ENCODE measurements at regions not wholly inside any gene's neighbourhood (a gene's known extent, or its start where the extent isn't known, plus 50 kb on each side); places are given as distances from the start of the nearest gene placed in this dataset.
A peak's percentile ranks its signal among the peaks of the same experiment; 100 is the strongest.
"Not testable (repeated sequence)": the region's sequence is repeated elsewhere in the genome, so short reads cannot be mapped to it uniquely, and the experiment has no call there.

DNA sequence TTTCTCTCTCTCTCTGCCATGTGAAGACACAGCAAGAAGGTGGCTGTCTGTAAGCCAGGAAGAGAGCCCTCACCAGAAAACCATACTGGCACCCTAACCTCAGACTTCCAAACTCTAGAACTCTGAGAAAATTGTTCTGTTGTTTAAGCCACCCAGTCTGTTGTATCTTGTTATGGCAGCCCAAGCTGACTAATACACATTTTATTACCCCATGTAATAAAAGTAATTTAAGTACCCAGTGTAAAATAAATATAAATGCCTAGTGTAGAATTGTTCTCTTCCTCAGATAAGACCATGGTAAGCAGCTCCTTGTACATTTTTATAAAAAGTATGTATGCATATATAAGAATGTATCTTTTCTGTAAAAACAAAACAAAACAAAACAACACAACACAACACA is 119.7 kb downstream of the DTL start:
- no peak for DNase-seq (ENCODE audit: low read depth in 2 of 3, low spot score in 2 of 3)

DNA sequence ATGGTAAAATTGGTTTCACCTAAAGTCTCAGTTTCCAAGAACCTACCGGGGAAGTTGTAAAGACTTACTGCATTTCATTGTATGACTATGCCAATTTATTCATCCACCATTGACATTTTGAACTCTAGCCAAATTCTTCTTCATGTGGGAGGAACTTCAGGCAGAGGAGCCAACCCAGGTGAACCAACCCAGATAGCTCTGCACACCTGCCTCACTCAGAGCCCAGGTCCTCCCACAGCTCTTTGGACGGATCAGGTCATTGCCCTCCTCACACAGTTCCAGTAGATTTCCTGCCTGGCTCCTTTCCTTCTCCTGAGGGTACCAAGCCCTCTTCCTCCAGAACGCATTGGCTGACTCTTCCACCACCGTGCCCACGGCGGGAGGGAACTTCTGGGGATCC is 121.7 kb downstream of the DTL start:
- no peak for DNase-seq (ENCODE audit: low read depth in 2 of 3, low spot score in 2 of 3)

DNA sequence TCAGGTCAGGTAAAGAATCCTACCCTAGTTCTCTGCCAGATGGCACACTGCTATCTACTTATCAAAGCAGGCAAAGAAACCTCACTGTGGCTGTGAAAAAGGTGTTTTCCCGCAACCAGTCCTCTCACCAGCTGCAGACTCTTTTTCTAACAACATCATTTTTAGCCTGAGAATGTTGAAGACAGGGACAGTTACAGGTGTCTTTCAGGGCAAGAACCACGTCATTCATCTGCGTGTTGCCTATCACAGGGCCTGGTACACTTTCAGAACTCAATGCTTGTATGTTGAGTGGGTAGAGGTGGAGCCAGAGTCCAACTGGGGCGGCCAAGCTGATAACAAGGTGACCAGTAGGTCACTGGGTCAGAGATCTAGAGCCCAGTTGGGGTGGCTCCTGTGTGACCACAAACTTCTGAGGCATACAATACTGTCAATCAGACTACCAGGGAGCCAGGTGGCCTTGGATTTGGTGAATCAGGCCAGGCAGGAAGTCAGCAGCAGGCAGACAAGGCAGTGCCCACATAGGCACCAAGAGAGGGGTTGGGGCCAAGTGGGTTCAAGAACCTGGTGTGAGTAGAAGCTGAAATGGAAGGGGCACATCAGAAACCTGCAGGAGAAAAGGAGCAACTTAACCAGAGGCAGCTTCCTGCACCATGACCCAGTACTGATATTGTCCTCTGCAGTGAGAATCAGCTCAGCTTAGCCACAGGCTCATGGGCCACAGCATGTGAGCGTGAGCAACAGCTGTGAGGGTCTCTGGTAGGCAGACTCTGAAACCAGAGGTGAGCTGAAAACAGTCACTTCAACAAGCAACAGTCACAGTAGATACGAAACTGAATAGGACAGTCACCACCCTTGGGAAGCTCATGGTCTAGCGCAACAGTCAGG is 123.6 kb downstream of the DTL start:
- DNase-seq (ENCODE audit: low read depth in 2 of 3, low spot score in 2 of 3), result no peak

DNA sequence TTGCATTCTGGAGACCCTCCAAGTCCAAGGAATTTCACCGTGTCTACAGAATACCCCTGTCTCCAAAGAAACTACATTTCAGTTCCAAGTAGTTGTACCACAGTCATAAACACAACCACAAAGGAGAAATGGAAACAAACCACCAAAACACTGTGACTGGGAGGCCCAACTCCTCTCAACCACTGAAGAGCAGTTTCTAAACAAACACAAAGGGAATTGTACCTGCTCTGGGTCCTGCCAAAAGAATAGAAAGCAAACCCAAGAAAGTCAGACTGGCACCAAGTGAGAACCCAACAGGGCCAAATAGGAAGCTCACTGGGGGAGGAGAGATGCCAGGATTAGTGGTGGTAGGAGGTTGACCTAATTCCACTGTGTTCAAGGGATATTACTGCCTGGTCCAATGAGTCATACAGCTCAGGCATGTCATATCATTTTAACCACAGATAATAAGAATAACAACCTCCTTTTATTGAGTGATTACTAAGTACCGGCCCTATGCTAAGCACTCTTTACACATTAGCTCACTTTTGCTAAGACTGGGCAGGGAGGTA is 123.9 kb upstream of the PPP2R5A start:
- DNase-seq (ENCODE audit: low read depth in 2 of 3, low spot score in 2 of 3), result peak in 1 of 3 donors; percentile 42

DNA sequence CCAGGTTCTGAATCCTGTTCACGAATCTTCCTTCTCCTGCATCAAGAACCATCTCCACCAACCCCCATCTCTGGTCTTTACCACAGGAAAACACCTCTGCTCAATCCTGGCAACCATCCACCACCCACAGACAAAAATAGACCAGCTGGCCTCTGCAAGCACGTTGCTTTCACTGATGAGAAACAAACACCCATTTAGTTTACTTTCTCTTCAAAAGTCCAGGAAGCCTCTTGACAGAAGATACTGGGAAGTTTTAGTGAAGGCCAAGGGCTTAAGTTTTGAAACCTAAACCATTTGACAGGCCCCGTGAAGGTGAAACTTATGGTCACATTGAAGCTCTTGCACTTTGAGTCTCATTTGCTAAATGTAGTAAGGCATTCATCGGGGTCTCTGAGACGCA is 122.6 kb upstream of the PPP2R5A start:
- peak; percentile 5 to 69 (median 43) for DNase-seq (ENCODE audit: low read depth in 2 of 3, low spot score in 2 of 3)

DNA sequence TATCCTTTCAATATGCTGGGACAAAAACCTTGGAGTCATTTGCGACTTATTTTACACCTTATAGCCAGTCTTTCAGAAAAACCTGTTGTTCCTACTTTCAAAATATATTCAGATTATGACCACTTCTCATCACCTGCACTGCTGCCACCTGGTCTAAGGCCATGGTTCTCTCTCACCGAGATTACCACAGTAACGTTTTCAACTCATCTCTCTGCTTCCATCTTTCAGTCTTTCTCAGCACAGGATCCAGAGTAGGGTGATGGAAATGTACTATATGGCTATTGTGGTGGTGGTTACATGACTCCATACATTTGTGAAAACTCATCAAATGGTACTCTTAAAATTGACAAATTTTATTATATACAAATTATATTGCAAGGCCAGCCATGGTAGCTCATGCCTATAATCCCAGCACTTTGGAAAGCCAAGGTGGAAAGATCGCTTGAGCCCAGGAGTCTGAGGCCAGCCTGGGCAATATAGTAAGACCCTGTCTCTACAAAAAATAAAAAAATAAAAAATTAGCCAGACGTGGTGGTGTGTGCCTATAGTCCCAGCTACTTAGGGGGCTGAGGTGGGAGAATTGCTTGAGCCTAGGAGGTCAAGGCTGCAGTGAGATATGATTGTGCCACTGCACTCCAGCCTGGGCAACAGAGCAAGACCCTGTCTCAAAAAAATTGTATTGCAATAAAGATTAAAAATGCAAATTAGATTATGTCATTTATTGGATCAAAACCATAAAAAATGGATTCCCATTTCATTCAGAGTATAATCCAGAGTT is 120.9 kb upstream of the PPP2R5A start:
- no peak for DNase-seq (ENCODE audit: low read depth in 2 of 3, low spot score in 2 of 3)

DNA sequence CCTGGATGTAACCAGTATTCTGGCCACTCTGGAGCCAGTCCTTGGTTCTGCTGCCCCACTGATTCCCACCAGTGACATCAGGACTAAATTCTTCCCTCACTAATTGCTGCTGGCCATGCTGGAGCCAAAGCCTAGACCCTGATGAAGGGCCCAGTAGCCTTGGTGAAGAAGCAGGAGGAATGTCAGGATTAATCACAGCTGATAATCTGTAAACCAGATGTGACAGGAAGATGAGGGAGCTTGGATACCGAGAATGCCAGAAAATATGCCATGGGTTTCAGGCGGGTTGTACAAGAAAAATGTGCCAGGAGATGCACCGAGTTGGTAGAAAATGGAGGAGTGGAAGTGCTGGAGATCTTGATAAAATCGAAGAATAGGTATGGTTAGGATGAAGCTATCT is 119.0 kb upstream of the PPP2R5A start:
- DNase-seq (ENCODE audit: low read depth in 2 of 3, low spot score in 2 of 3), result no peak

DNA sequence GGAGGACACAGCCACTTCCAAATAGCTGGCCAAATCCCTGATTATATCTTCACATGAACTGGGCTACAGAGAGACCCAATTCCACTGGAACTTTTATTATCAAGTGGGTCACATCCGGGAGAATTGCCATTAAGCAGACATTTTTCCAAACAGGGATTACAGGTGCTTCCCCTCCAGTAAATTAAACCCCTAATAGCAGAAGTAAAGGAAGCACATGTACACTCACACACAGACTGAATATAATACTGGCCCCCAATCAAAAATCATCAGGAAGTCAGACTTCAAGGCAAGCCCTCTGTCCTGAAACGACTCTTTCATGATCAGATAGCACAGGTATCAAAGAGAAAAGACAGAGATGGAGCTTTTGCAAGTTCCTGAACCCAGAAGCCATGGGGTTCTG is 118.6 kb upstream of the PPP2R5A start:
- DNase-seq (ENCODE audit: low read depth in 2 of 3, low spot score in 2 of 3), result peak in 1 of 3 donors; percentile 64

DNA sequence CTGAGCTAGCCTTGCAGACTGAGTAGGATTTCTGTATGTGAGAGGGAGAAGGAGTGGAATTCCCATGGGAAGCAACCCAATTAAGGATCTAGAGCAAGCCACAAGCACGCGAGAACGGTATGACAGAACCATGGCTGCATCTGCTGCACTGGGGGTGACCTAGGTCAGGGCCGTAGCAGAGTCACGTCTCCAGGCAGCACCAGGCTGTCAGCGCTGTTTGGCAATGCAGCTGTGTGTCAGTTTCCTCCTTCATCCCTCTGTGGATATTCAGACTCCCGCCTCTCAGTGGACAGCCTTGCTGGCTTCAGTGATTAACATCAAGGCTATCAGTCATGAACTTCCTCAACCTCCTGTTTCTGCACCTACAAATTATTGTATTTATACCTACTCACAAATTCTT is 118.1 kb upstream of the PPP2R5A start:
- DNase-seq (ENCODE audit: low read depth in 2 of 3, low spot score in 2 of 3), result peak in 2 of 3 donors; percentile 41

DNA sequence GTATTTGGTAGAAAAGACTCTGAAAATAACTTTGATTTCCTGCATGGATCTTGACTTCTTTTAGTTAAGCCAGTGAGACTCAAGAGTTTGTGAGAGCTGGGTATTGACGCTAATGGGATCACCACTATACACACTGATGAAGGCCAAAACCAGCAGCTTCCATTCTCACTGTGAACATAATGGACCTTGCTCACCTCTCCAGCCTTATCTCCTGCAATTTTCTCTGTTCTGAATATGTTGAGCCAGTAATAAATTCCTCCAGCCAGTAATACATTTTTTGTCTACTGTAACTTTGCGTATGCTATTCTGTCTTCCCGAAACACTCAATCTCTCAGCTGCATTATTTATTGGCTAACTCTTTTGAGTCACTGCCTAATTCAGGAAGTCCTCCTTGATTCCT is 111.6 kb upstream of the PPP2R5A start:
- no peak for DNase-seq (ENCODE audit: low read depth in 2 of 3, low spot score in 2 of 3)

DNA sequence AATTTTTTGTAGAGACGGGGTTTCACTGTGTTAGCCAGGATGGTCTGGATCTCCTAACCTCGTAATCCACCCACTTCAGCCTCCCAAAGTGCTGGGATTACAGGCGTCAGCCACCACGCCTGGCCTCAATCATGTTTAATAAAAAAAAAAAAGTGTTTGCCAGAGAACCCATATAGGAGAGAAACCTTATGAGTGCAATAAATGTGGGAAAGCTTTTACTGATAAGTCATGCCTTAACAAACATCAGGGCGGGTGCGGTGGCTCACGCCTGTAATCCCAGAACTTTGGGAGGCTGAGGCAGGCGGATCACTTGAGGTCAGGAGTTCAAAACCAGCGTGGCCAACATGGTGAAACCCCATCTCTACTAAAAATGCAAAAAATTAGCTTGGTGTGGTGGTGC is 110.9 kb upstream of the PPP2R5A start:
- DNase-seq (ENCODE audit: low read depth in 2 of 3, low spot score in 2 of 3), result not testable (repeated sequence)

DNA sequence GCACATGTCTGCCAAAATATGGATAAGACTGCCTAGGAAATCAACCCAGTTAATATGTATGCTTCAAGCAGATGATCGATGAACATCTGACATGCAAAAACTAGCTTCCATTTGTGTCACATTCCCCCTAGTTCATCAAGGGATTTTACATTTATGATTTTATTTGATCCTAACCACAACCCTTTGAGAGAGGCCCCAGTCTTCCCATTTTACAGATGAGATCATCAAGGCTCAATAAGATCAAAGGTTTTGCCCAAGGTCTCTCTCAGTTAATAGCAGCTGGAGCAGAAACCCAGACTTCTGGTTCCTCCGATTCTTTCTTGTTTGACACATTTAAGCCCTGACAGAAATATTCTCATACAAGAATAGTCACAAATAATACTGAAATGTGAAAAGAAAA is 107.7 kb upstream of the PPP2R5A start:
- DNase-seq (ENCODE audit: low read depth in 2 of 3, low spot score in 2 of 3), result no peak

DNA sequence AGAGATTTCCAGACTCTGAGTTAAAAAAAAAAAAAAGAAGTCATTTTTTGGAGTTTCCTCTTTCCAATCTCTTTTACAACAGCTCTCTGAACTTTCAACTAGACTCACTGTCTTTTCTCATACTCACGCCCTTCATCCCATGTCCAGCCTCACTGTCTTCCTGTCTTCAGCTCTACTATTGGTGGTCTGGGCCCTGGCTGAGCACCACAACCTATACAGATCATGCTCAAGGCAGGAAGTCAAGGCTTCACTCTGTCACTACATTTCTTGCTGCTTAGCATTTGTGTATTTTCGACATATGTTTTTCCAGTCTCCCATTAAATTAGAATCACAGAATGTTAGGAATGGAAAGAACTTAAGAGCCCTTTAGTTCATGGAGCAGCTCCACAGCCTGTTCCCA is 106.4 kb upstream of the PPP2R5A start:
- DNase-seq (ENCODE audit: low read depth in 2 of 3, low spot score in 2 of 3), result no peak

DNA sequence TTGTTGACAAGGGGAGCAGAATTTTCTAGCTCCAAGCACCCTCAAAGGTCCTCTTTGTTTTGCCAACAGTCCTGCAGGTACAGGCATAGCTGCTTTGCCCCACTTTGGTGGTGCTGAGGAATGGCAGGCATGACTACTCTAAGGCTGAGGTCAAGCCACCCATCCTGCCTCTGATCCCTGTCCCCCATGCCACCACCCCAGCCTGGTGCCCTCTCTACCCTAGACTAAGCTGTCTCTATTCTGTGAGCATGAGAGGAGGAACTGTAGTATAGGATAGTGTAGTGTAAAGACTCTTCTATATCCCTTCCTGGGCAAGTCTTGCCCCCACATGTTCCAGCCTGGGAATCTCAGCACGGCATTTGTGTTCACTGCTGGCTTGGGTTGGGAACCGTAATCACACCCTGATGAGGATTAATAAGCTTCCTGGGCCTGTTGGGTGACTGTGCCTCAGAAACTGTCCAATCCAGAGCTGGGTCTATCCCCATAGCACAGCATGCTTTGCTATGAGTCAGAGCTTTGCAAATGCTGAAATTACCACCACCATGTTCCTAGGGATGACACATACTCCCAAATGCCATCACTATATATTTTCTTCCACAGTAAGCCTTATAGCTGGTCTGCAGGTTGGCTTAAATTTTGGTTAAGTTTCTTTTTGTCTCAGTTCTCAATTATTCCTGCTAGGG is 105.7 kb upstream of the PPP2R5A start:
- DNase-seq (ENCODE audit: low read depth in 2 of 3, low spot score in 2 of 3), result no peak

DNA sequence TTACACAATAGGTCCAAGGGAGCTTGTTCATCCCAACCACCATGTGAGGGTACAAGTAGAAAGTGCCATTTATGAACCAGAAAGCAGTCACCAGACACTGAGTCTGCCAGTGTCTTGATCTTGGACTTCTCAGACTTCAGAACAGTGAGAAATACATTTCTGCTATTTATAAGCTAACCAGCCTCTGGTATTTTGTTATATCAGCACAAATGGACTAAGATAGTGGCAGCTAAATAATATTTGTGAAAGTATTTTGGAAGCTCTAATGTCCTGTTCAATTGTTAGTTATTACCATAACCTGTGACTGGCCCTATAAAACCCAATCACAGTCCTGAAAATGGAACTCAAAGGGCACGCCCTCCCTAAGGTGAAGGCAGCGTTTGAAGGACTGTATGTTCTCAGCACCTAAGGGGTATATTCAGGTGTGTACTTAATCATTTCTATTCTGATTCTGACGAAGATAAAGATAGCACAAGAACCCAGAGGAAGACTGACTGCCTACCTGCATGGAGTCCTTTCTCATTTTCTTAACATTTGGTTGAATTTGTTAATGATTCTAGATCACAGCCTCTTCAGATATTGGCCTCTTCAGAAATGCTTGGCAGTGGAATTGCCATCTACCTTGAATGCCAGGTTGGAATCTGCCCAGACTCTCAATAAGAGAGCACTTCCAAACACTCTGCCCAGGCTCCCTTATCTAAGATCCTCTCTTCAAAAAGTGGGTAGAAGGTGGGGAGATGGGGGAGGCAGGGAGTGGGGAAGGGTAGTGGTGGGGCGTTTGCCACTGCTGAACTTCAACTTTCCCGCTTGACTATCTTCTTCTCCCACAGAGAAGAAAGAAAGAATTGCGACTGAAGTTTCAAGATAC is 104.0 kb upstream of the PPP2R5A start:
- DNase-seq (ENCODE audit: low read depth in 2 of 3, low spot score in 2 of 3), result no peak

DNA sequence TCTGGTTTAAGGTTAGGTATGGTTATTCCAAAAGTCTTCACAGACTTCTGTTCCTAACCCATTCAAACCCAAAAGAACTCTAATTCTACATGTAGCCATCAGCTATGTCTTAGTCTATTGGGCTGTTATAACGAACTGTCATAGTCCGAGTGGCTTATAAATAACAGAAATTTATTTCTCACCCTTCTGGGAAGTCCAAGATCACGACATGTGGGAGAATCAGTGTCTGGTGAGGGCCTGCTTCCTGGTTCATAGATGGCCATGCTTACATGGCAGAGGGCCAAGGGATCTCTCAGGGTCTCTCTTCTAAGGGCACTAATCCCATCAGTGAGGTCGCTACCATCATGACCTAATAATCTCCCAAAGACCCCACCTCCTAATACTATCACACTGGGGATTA is 103.0 kb upstream of the PPP2R5A start:
- no peak for DNase-seq (ENCODE audit: low read depth in 2 of 3, low spot score in 2 of 3)

DNA sequence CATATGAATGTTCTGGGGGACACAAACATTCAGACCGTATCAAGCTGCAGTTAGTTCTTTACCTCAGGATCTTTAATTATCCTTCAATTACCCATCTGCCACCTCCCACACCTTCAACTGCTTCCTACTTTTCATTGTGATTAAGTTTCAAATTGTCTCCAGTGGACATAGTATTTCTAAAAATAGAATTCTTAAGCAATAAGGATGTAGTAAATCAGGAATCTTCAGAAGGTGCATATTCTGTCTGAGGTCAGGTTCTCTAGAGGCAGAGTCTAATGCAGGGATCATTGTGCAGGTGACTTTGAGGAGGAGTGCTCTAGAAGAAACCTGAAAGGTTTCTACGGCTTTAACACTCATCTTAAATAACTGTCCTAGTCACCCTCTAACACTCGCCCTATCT is 102.6 kb upstream of the PPP2R5A start:
- DNase-seq (ENCODE audit: low read depth in 2 of 3, low spot score in 2 of 3), result no peak

DNA sequence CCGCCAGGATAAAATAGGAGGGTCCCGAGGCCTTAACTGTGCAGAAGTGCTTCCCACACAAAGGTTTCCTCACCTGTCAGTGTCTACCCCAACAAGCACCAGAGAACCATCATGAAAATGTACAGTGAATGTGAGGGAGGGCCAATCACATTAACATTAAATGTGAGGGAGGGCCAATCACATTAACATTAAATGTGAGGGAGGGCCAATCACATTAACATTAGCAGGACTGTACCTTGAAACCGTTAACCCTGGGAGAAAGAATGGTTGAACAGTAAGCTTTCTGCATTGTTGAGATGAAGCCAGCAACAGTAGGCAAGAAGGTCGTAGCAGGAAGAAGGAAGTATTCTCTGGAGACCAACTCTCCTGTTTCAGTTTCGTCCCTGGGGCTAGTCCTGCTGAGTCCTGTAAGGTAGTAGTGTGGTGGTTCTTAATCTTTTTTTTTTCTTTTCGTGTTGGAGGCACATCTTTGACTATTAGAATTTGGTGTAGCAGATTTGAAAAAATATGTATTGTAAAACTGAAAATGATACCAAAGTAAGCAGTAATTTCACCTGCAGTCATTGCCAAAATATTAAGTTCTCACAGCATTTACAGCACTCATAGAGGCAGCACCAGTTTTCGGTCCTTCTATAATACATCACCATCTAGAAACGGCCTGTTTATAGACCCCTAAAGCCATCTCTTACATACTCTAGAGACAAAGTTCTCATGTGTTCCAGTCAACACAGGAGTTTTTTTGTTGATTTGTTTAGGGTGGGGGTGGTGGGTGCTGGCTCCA is 98.6 kb upstream of the PPP2R5A start:
- peak in 1 of 3 donors; percentile 44 for DNase-seq (ENCODE audit: low read depth in 2 of 3, low spot score in 2 of 3)

DNA sequence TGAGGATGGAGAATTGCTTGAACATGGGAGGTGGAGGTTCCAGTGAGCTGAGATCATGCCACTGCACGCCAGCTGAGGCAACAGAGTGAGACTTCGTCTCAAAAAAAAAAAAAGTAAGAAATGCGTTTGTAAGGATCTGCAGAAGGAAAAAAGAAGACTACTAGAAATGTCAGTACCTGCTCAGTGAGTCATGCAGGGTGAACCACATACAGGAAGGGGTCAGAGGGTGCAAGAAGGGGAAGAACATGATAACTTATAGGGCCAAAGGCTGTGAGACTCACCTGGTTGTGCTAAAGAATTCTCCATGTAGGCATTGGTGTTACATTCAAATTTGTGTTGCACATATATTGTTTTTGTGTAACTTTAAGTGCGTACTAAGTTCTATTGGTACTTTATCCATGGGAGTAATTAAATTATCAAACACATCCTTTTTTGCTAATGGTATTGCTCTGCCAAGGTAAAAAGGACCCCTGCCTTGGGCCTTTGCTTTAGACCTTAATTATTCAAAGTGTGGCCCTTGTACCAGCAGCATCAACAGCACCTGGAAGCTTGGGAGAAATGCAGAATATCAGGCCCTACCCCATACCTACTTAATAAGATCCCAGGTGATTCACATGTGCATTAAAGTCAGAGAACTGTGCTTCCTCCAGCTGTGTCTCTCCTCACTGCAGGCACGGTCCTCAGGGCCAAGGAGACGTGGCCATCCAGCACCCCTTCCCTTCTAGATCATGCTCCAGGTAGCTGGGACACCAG is 96.4 kb upstream of the PPP2R5A start:
- DNase-seq (ENCODE audit: low read depth in 2 of 3, low spot score in 2 of 3), result peak in 2 of 3 donors; percentile 15 to 19

Measured in hematopoietic multipotent progenitor cell (in vitro differentiated cells).